HG03103 (cell line): ENCODE measurements at regions not wholly inside any gene's neighbourhood (a gene's known extent, or its start where the extent isn't known, plus 50 kb on each side); places are given as distances from the start of the nearest gene placed in this dataset.

Source experiments
- ATAC-seq: cut with Tn5 transposase; IDR thresholded peaks from one replicate; pipeline ENCODE4 v1.9.1; 2021; ENCODE audit warnings: low read depth; ENCODE audit not compliant: unreplicated experiment

DNA sequence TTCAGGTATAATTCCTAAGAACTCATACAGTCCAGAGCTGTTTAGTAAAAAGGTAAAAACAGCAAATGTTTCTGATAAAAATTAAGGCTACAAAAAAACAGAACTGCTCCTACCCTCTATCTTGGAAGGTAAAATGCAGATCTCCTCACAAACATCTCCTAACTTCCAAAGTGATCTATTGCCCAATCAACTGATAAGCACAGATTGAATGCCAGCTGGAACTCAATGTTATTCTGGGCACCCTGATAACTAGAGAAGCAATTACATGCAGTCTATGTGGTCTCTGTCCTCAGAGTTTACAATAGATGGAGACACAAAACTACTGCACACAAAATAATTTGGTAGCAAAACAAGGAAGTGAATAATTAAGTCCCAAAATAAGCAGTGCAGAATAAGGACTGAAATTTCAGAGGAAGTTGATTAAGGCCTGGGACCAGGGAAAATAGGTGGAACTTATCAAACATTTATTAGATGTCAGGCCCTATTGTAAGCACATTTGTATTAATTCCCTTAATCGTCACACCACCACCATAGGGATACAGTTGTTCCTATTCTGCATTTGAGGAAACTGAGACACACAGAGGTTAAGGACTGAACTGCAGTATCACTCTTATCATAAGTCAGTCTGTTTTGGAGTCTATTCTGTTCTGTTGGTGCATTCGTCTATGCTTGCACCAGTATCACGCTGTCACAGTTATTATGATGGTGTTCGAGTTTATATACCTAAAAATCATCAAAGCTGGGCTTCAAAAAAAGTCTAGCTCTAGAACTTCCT lies 102.2 kb upstream of the TARS1 start:
- no peak for ATAC-seq

DNA sequence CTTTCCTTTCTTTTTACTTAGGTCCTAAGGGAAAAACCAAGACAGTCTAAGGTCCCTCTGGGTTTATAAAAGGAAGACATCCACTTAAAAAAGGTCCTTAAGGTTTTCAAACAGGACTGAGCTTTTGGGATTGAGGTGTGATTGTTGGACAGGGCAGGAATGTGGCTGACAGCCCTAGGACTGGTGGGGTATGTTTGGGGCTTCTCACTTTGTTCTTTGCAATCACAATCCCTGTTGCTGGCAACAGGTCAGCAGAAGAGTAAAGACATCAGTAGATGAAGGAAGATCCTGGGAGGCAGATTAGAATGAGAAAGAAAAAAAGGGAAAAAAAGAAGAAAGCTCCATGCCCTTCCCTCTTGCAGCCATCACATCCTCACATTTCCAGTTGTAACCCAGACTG lies 101.4 kb upstream of the TARS1 start:
- no peak for ATAC-seq

DNA sequence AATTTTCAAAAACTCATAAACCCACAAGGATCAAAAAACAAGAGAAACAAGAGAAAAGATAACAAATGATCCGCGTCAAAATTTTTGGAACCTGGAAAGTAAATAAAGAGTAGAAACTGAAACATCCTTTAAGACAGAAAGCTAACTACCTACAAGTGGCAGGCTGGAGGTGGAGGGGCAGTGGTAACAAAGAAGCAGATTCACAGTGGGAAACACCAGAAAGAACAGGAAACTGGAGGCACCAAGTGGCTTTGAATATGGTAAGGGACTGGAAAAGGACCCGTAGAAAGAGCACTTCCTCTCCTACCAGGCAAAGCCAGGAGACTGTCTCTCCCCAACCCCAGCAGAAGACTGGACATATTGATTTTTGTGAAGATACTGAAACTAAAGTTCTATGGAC lies 100.6 kb upstream of the TARS1 start:
- ATAC-seq, result no peak

- ATAC-seq, result no peak
Measured at GRCh38 chr5:33341351-33341750, 99.4 kb upstream of the TARS1 start.

DNA sequence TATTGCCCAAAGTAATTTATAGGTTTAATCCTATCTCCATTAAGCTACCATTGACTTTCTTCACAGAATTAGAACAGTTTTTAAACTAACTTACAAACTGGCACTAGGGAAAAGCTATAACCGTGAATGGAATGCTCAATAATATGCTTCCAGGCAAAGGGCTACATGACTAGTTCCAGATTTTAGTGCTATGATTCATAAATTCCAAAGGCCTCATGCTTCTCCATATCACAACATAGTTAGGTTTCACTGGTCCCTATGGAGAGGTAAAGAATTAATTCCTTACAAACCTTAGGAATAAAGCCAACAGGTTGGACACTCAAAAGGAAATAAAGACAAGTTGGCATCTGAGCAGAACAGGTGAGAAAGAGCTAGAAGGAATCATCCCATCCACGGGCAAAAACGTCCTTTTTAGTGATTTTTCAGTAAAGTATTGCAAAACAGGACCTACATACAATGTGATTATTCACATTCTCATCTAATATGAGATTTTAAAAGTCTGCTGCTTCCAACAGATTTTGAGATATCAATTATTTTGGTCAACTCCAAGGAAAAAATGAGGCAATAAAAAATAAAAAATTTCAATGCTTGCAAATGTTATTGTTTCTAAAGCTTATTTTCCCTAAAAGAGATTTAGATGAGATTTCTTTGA lies 97.0 kb upstream of the TARS1 start:
- no peak for ATAC-seq

DNA sequence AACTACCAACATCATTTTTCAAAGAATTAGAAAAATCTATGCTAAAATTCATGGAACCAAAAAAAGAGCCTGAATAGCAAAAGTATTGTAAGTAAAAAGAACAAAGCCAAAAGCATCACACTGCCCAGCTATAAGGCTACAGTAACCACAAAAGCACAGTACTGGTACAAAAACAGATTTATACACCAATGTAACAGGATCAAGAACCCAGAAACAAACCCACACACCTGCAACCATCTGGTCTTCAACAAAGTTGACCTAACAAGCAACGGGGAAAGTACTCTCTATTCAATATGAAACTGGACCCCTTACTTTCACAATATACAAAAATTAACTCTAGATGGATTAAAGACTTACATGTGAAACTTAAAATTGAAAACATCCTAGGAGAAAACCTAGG lies 94.2 kb upstream of the TARS1 start:
- ATAC-seq, result no peak

DNA sequence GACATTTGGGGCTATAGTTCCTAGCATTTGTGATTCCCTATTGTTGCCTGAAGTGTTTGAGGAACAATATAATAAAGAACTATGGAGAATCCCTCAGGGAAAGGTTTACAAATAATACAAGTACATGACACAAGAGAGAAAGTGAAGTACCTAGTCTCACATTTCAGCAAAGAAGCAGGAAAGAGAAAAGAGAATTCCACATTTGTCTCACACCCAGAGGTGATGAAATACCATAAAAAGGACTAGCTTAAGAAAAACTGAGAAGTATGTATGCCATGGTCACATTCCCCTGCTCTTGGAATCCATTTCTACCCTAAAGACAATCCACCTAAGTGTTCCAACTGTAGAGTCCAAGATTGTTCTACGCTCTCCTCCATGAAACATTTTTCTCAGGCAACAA lies 79.0 kb upstream of the TARS1 start:
- ATAC-seq, result no peak

GRCh38 chr5:33362915-33363314 lies 77.8 kb upstream of the TARS1 start:
- ATAC-seq, result no peak

GRCh38 chr5:33363537-33363936 lies 77.2 kb upstream of the TARS1 start:
- ATAC-seq, result no peak

DNA sequence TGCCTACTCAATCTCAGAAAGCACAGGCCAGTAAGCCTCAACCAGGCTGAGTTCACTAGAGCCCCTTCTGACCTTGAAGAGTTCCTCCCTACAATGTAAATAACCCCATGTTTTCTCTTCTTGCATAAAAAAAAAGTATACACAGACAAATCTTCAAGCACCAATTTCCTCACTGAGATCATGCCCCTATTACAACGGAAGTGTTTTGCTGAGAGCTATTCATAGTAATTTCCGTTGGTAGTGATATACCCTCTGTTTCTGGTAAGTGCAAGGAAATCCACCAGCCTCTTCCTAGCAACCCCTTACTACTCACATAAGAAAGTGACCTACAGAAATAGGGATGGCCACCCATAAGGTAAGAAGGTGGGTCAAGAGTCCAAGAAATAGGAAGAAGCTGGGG lies 76.4 kb upstream of the TARS1 start:
- ATAC-seq, result no peak

DNA sequence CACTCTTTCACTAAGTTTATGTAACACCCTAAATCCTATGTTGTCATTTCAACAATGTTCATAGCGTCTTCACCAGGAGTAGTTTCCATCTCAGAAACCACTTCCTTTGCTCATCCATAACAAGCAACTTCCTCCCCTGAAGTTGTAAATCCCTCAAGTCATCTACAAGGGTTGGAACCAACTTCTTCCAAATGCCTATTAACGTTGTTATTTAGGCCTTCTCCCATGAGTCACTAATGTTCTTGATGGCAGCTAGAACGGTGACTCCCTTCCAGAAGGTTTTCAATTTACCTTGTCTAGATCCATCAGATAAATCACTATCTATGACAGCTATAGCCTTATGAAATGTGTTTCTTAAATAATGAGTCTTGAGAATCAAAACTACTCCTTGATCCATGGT lies 73.3 kb upstream of the TARS1 start:
- ATAC-seq, result no peak

DNA sequence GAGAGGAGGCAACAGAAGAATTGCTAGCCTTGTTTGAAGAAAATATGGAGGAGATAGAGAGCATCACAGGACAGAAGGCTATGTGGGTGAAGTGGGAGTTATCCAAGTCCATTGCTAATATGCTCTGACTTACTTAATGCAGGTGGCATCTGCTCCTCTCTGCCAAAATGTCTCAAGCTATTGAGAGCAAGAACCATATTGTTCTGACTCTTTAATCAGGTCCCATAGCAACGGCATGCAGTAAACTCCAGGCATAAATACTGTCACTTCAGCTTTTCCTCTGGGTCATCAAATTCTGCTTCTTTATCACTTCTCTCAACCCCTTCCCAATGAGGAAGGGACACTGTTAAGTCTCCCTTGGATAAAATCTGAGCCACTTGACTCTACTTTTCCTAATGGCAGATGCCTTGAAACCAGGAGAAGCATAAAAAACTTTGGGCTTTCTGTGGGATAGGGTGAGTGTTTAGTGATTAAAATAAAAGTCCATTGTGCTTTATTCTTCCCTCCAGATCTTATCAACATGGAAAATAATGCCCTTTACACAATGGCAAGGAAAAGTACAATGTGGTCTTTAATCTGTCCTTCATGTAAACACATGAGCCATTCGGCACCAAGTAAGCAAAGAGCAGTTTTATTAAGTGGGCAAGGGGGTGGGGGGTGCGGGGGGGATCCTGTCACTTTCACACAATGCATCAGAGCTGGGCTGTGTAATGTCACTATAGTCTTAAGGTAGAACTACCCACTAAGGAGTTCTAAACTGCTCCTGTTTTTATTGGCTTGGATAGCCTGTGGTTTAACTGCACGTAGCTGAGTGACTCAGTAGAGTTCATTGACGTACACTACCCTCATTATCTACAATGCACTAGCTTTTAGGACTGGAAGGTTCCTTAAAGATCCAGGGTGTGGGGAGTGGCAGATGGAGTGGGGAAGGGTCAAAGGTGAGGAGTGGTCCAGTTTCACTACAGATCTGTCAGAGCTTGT lies 71.0 kb upstream of the TARS1 start:
- no peak for ATAC-seq

GRCh38 chr5:33370466-33370859 lies 70.3 kb upstream of the TARS1 start:
- ATAC-seq, result no peak

GRCh38 chr5:33371660-33372059 lies 69.1 kb upstream of the TARS1 start:
- ATAC-seq, result no peak

DNA sequence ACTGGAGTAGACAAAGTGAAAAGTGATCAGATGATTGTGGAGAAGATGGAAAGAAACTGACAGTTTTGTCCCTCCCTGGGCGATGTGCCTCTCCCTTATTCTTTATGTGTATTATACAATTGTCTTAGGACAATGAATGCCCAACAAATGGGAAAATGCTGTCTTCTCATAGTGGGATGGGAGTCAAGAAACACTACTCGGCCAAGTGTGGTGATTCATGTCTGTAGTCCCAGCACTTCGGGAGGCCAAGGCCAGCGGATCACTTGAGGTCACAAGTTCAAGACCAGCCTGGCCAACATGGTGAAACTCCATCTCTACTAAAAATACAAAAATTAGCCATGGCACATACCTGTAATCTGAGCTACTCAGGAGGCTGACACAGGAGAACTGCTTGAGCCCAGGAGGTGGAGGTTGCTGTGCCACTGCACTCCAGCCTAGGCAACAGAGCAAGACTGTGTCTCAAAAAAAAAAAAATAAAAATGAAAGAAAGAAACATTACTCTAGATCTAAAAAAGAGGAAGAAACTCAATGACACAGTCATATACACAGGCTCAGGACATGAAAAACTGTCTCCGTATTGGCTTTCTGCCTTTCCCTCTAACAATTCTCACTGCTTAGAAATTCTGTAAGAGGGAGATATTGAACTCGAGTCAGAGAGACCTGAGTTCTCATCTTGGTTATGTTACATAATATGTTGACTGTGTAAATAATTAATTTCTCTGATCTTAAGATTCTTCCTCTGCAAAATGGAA lies 67.9 kb upstream of the TARS1 start:
- ATAC-seq, result no peak

GRCh38 chr5:33375900-33376299 lies 64.9 kb upstream of the TARS1 start:
- ATAC-seq, result no peak

- ATAC-seq, result no peak
Measured at GRCh38 chr5:33379757-33380156, 61.0 kb upstream of the TARS1 start.

DNA sequence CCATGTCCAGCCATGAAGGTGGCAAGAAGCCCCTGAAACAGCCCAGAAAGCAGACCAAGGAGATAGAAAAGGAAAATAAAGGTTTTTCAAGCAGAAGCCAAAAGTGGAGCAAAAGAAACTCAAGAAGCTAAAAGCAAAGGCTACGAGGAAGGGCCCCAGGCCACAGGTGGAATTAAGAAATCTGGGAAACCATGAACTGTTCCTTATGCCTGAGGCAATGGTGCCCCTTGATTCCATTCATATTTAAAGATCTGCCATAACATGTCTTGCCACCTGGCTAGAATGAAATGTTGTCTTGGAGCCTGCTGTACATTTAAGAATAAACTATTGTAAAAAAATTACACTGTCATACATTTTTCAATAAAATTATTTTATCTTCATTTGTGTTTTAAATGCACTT lies 59.5 kb upstream of the TARS1 start:
- ATAC-seq, result no peak
